Astrocyte (in vitro differentiated cells and primary cell): ENCODE measurements at regions not wholly inside any gene's neighbourhood (a gene's known extent, or its start where the extent isn't known, plus 50 kb on each side); places are given as distances from the start of the nearest gene placed in this dataset.

ENCODE experiments used
- EZH2 ChIP-seq: IDR thresholded peaks from 2 replicates; pipeline ENCODE4 v1.6.1; 2012; ENCODE audit warnings: mild to moderate bottlenecking, low read length, inconsistent platforms; ENCODE audit not compliant: insufficient read depth
- TF ChIP-seq, protein P1 (sequence below): IDR thresholded peaks from 2 replicates; pipeline ENCODE4 v1.5.1; 2011; ENCODE audit warnings: low read depth, mild to moderate bottlenecking, inconsistent platforms, low read length, moderate library complexity; ENCODE audit not compliant: insufficient read depth

DNA sequence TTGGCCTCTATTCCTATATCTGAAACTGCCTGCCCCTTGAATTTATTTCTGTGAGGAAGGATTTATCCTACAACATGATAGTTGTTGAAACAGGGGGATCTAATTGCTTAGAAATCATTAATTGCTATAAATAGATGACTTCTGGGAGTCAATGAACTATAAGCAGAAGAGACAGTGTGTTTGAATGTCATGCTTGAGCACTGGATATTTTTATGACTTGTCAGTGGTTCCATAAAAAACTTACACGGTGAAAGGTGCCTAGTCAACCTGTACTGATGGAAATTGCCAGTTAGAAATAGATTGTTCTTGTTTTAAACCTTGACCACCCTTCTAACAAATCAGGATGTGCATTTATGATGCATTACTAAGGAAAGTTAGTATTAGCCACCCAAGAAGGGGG, 306.9 kb upstream of the PPARGC1A start:
- TF ChIP-seq, protein P1, sequence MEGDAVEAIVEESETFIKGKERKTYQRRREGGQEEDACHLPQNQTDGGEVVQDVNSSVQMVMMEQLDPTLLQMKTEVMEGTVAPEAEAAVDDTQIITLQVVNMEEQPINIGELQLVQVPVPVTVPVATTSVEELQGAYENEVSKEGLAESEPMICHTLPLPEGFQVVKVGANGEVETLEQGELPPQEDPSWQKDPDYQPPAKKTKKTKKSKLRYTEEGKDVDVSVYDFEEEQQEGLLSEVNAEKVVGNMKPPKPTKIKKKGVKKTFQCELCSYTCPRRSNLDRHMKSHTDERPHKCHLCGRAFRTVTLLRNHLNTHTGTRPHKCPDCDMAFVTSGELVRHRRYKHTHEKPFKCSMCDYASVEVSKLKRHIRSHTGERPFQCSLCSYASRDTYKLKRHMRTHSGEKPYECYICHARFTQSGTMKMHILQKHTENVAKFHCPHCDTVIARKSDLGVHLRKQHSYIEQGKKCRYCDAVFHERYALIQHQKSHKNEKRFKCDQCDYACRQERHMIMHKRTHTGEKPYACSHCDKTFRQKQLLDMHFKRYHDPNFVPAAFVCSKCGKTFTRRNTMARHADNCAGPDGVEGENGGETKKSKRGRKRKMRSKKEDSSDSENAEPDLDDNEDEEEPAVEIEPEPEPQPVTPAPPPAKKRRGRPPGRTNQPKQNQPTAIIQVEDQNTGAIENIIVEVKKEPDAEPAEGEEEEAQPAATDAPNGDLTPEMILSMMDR, result no peak
- TF ChIP-seq EZH2, result no peak
